H1 (cell line): ENCODE measurements at regions not wholly inside any gene's neighbourhood (a gene's known extent, or its start where the extent isn't known, plus 50 kb on each side); places are given as distances from the start of the nearest gene placed in this dataset.

Source experiments
- CTCF ChIA-PET: fragments of 300-600 bp; sonication (Branson Sonifier 250); formaldehyde crosslinking; loops from one replicate; lab custom pipeline; 2021; ENCODE audit not compliant: partially characterized antibody; lab: Charles Lee
- POLR2A ChIA-PET: fragments of 300-600 bp; sonication (Branson Sonifier 250); formaldehyde crosslinking; loops from one replicate; lab custom pipeline; 2021; ENCODE audit warnings: inconsistent platforms; ENCODE audit not compliant: partially characterized antibody; lab: Charles Lee
- DNase-seq, 2 experiments: peaks; one replicate each; pipeline versions ENCODE4 v3.0.0 to v3.0.0-alpha.2; 2010 to 2022; ENCODE audit warnings: low spot score in 2 of 2, low read depth in 1 of 2, mixed read lengths in 1 of 2
- FAIRE-seq: peaks from 2 replicates; lab custom pipeline; 2011; peaks lifted over from hg19 to GRCh38; lab: Jason Lieb, UNC
- H2AFZ ChIP-seq: 2 replicates; pipeline ENCODE4 v1.8.1; 2012; ENCODE audit warnings: low read length, inconsistent platforms
- H2AK5ac ChIP-seq: 2 replicates; pipeline ENCODE4 v1.6.1; 2013; ENCODE audit warnings: low read depth, low read length
- H2BK120ac ChIP-seq: replicated peaks from 2 replicates; pipeline ENCODE3; 2013; ENCODE audit warnings: low read depth, low read length, inconsistent platforms
- H2BK12ac ChIP-seq: 2 replicates; pipeline ENCODE4 v1.6.1; 2013; ENCODE audit warnings: low read depth, low read length
- H2BK15ac ChIP-seq: 2 replicates; pipeline ENCODE4 v1.6.1; 2013; ENCODE audit warnings: low read length
- H2BK20ac ChIP-seq: 2 replicates; pipeline ENCODE4 v1.6.1; 2013; ENCODE audit warnings: low read length
- H2BK5ac ChIP-seq: 2 replicates; pipeline ENCODE4 v1.6.1; 2013; ENCODE audit warnings: low read depth, low read length
- H3K14ac ChIP-seq: 2 replicates; pipeline ENCODE4 v1.6.1; 2013; ENCODE audit warnings: inconsistent platforms; ENCODE audit not compliant: insufficient read length
- H3K18ac ChIP-seq: 2 replicates; pipeline ENCODE4 v1.6.1; 2013; ENCODE audit warnings: low read length; ENCODE audit errors: extremely low read depth
- H3K23ac ChIP-seq: 2 replicates; pipeline ENCODE4 v1.6.1; 2013; ENCODE audit warnings: inconsistent platforms; ENCODE audit not compliant: insufficient read length
- H3K23me2 ChIP-seq: 2 replicates; pipeline ENCODE4 v1.6.1; 2013; ENCODE audit warnings: low read depth, low read length
- H3K27ac ChIP-seq: 2 replicates; pipeline ENCODE4 v1.6.1; 2011; ENCODE audit warnings: low read depth, low read length, inconsistent platforms
- H3K27me3 ChIP-seq, 4 experiments: replicated peaks in 1 of 4; 1 replicate in 1 of 4; 2 replicates in 3 of 4; pipeline versions ENCODE4 v1.6.1 to v1.8.1; 2011 to 2013; ENCODE audit warnings: low read length in 3 of 4, mild to moderate bottlenecking in 3 of 4, inconsistent platforms in 2 of 4, mixed read lengths in 2 of 4, moderate library complexity in 1 of 4; ENCODE audit not compliant: control insufficient read depth in 3 of 4, insufficient read depth in 3 of 4; ENCODE audit errors: extremely low read depth in 1 of 4
- H3K36me3 ChIP-seq, 4 experiments: 2 replicates each; pipeline versions ENCODE4 v1.6.1 to v1.8.1; 2011 to 2013; ENCODE audit warnings: mild to moderate bottlenecking in 4 of 4, low read length in 3 of 4, moderate library complexity in 2 of 4, control low read depth in 1 of 4, inconsistent platforms in 1 of 4; ENCODE audit not compliant: insufficient read depth in 4 of 4, control insufficient read depth in 2 of 4
- H3K4ac ChIP-seq: replicated peaks from 2 replicates; pipeline ENCODE3; 2013; ENCODE audit warnings: low read length, low read depth, mixed read lengths, inconsistent platforms; ENCODE audit not compliant: insufficient read length
- H3K4me1 ChIP-seq, 4 experiments: replicated peaks in 1 of 4; 1 replicate in 1 of 4; 2 replicates in 3 of 4; pipeline versions ENCODE4 v1.6.1 to v1.8.1; 2011 to 2013; ENCODE audit warnings: low read length in 3 of 4, inconsistent platforms in 2 of 4, mixed read lengths in 1 of 4; ENCODE audit not compliant: insufficient read depth in 4 of 4, control insufficient read depth in 3 of 4
- H3K4me2 ChIP-seq, 2 experiments: 2 replicates each; pipeline versions ENCODE4 v1.6.1 to v1.8.1; 2011 to 2013; ENCODE audit warnings: low read depth in 2 of 2, low read length in 2 of 2, control low read depth in 1 of 2, inconsistent platforms in 1 of 2, mild to moderate bottlenecking in 1 of 2; ENCODE audit not compliant: insufficient read depth in 1 of 2
- H3K4me3 ChIP-seq, 4 experiments: fragments of 200-600, 300-600 bp in 1 of 4; sonication (generic), shearing (Covaris generic), sonication (Bioruptor Twin) in 1 of 4; 2 replicates each; pipeline versions ENCODE4 v1.5.1 to v1.8.1; 2011 to 2016; ENCODE audit warnings: low read length in 4 of 4, low read depth in 3 of 4, control low read depth in 2 of 4, inconsistent platforms in 2 of 4, mild to moderate bottlenecking in 2 of 4, mixed read lengths in 1 of 4, moderate library complexity in 1 of 4; ENCODE audit not compliant: insufficient read depth in 2 of 4; ENCODE audit errors: extremely low read depth in 1 of 4
- H3K56ac ChIP-seq: replicated peaks from 2 replicates; pipeline ENCODE3; 2013; ENCODE audit warnings: low read depth, mild to moderate bottlenecking, mixed read lengths, low read length, inconsistent platforms; ENCODE audit not compliant: insufficient read length
- H3K79me1 ChIP-seq: 2 replicates; pipeline ENCODE4 v1.6.1; 2013; ENCODE audit warnings: low read depth, low read length, control low read depth
- H3K79me2 ChIP-seq, 2 experiments: 2 replicates each; pipeline versions ENCODE4 v1.6.1 to v1.8.1; 2012 to 2013; ENCODE audit warnings: low read length in 2 of 2, mild to moderate bottlenecking in 2 of 2, inconsistent platforms in 1 of 2; ENCODE audit not compliant: insufficient read depth in 2 of 2, control insufficient read depth in 1 of 2
- H3K9ac ChIP-seq, 4 experiments: replicated peaks in 1 of 4; 1 replicate in 1 of 4; 2 replicates in 3 of 4; pipeline versions ENCODE4 v1.6.1 to v1.8.1; 2011 to 2013; ENCODE audit warnings: low read depth in 3 of 4, low read length in 3 of 4, control low read depth in 2 of 4, mild to moderate bottlenecking in 2 of 4, moderate library complexity in 2 of 4, inconsistent platforms in 1 of 4; ENCODE audit errors: extremely low read depth in 1 of 4
- H3K9me3 ChIP-seq, 2 experiments: 2 replicates each; pipeline versions ENCODE4 v1.6.1 to v1.8.1; 2012 to 2013; ENCODE audit warnings: mild to moderate bottlenecking in 2 of 2, moderate library complexity in 2 of 2, control low read depth in 1 of 2, inconsistent platforms in 1 of 2, low read depth in 1 of 2, low read length in 1 of 2, mixed read lengths in 1 of 2; ENCODE audit not compliant: insufficient read depth in 2 of 2
- H4K20me1 ChIP-seq, 2 experiments: replicated peaks in 1 of 2; 2 replicates each; pipeline versions ENCODE3 to v1.8.1; 2011 to 2013; ENCODE audit warnings: inconsistent platforms in 2 of 2, low read length in 2 of 2, mild to moderate bottlenecking in 1 of 2; ENCODE audit not compliant: insufficient read depth in 2 of 2, control insufficient read depth in 1 of 2
- H4K5ac ChIP-seq: 2 replicates; pipeline ENCODE4 v1.6.1; 2013; ENCODE audit warnings: low read length, low read depth, mixed read lengths, inconsistent platforms; ENCODE audit not compliant: insufficient read length
- H4K8ac ChIP-seq: 2 replicates; pipeline ENCODE4 v1.8.0; 2013; ENCODE audit warnings: mild to moderate bottlenecking, moderate library complexity, low read length, inconsistent platforms; ENCODE audit not compliant: insufficient read depth; ENCODE audit errors: extremely low read depth
- H4K91ac ChIP-seq: replicated peaks from 2 replicates; pipeline ENCODE3; 2013; ENCODE audit warnings: low read length, mixed read lengths, inconsistent platforms; ENCODE audit not compliant: insufficient read length
- CREB1 ChIP-seq: IDR thresholded peaks from 2 replicates; pipeline ENCODE4 v1.6.1; 2012; ENCODE audit warnings: inconsistent platforms
- EGR1 ChIP-seq: IDR thresholded peaks from 2 replicates; pipeline ENCODE4 v1.6.1; 2011; ENCODE audit warnings: low read depth, low read length, borderline replicate concordance
- FOSL1 ChIP-seq: IDR thresholded peaks from 2 replicates; pipeline ENCODE4 v1.6.1; 2011; ENCODE audit warnings: mild to moderate bottlenecking, low read depth, low read length, moderate library complexity; ENCODE audit not compliant: insufficient read depth
- MAFK ChIP-seq: IDR thresholded peaks from 2 replicates; pipeline ENCODE4 v1.6.1; 2012; ENCODE audit warnings: low read depth, mild to moderate bottlenecking, improper control_type of control experiment, low read length
- NANOG ChIP-seq: IDR thresholded peaks from 2 replicates; pipeline ENCODE4 v1.6.1; 2011; ENCODE audit warnings: low read length, low read depth, mild to moderate bottlenecking, inconsistent platforms; ENCODE audit not compliant: insufficient read depth, poor library complexity, severe bottlenecking
- PHF8 ChIP-seq: fragments of 200-600 bp; sonication (generic); conservative IDR thresholded peaks from 2 replicates; pipeline ENCODE4 v1.7.1; 2012; ENCODE audit warnings: low read depth, mild to moderate bottlenecking, inconsistent platforms, low read length, moderate library complexity
- RFX5 ChIP-seq: IDR thresholded peaks from 2 replicates; pipeline ENCODE4 v1.6.1; 2011; ENCODE audit warnings: low read depth, low read length, improper control_type of control experiment, borderline replicate concordance
- TBP ChIP-seq: IDR thresholded peaks from 2 replicates; pipeline ENCODE4 v1.6.1; 2011; ENCODE audit warnings: low read depth, low read length, improper control_type of control experiment
- YY1 ChIP-seq: IDR thresholded peaks from 2 replicates; pipeline ENCODE4 v1.6.1; 2011; ENCODE audit warnings: low read depth, mild to moderate bottlenecking, low read length
- ZNF274 ChIP-seq: IDR thresholded peaks from 2 replicates; pipeline ENCODE4 v1.7.0; 2012; ENCODE audit warnings: low read length, borderline replicate concordance; ENCODE audit errors: extremely low read depth
- WGBS, 2 experiments: shearing (Covaris generic) in 1 of 2; methylation state at CpG; one replicate each; pipeline versions ENCODE4 v1.1.6 to v1.1.7; 2013 to 2015; ENCODE audit warnings: low lambda C conversion rate in 2 of 2, mixed read lengths in 2 of 2, inconsistent platforms in 1 of 2, low coverage in 1 of 2, missing lambda C conversion rate in 1 of 2; ENCODE audit not compliant: insufficient replicate concordance in 2 of 2, insufficient coverage in 1 of 2, insufficient read length in 1 of 2; ENCODE audit errors: extremely low coverage in 1 of 2, missing lambda C conversion rate in 1 of 2; 5-methylcytosine and 5-hydroxymethylcytosine counted together
- TF ChIP-seq, protein P1 (sequence below), 3 experiments: IDR thresholded peaks; 1 replicate in 2 of 3; 2 replicates in 1 of 3; pipeline versions ENCODE4 v1.5.1 to v1.6.1; 2011; ENCODE audit warnings: low read length in 3 of 3, mild to moderate bottlenecking in 3 of 3, inconsistent platforms in 2 of 3, low read depth in 1 of 3, moderate library complexity in 1 of 3; ENCODE audit not compliant: insufficient read depth in 1 of 3; ENCODE audit errors: control extremely low read depth in 1 of 3

GRCh38 chr4:17169699-17170098, 271.3 kb upstream of the LDB2 start:
- no peak overlapping the region for H4K5ac ChIP-seq
- no peak overlapping the region for H3K9ac ChIP-seq
- peaks cover 0 to 6% (median 1%) of the 10 kb centered on the region in 4 experiments; a peak in 3 of 7 replicates for H3K4me1 ChIP-seq
- DNase-seq (no peak), FAIRE-seq (no peak)
- no peak for TF ChIP-seq ZNF274
- TF ChIP-seq NANOG: no peak
- no peak for TF ChIP-seq CREB1
- no peak for TF ChIP-seq TBP
- TF ChIP-seq FOSL1: no peak
- no peak for TF ChIP-seq YY1
- no peak for TF ChIP-seq PHF8
- TF ChIP-seq RFX5: no peak
- TF ChIP-seq, protein P1, sequence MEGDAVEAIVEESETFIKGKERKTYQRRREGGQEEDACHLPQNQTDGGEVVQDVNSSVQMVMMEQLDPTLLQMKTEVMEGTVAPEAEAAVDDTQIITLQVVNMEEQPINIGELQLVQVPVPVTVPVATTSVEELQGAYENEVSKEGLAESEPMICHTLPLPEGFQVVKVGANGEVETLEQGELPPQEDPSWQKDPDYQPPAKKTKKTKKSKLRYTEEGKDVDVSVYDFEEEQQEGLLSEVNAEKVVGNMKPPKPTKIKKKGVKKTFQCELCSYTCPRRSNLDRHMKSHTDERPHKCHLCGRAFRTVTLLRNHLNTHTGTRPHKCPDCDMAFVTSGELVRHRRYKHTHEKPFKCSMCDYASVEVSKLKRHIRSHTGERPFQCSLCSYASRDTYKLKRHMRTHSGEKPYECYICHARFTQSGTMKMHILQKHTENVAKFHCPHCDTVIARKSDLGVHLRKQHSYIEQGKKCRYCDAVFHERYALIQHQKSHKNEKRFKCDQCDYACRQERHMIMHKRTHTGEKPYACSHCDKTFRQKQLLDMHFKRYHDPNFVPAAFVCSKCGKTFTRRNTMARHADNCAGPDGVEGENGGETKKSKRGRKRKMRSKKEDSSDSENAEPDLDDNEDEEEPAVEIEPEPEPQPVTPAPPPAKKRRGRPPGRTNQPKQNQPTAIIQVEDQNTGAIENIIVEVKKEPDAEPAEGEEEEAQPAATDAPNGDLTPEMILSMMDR (IDR thresholded peaks at IDR 0.05; ENCODE audit: control extremely low read depth in 1 of 3, insufficient read depth in 1 of 3, low read depth in 1 of 3, low read length in 3 of 3): no peak
- no peak for TF ChIP-seq MAFK
- no peak for TF ChIP-seq EGR1
- no peak overlapping the region for H3K4me2 ChIP-seq
- no peak overlapping the region for H3K4me3 ChIP-seq
- no peaks in the 10 kb centered on the region for H3K79me2 ChIP-seq
- H3K4ac ChIP-seq: no peak overlapping the region
- H3K9me3 ChIP-seq: no peaks in the 10 kb centered on the region
- H3K56ac ChIP-seq: no peak overlapping the region
- no peak overlapping the region for H4K91ac ChIP-seq
- 86% methylated on average over 1 of the region's 1 CpG; no CpG with 5 or more reads in 1 of the 2 experiments for WGBS, 2 experiments
- no peak overlapping the region for H3K14ac ChIP-seq
- ChIA-PET CTCF (interaction anchor here (0.6 to 1.3 kb wide), 5 partner anchors 145 to 276 kb away, joined by 3 to 4 read pairs (median 3); no protein-coding TSS in a partner anchor), POLR2A (no interaction called here)
- H3K27ac ChIP-seq: no peak overlapping the region
- no peaks in the 10 kb centered on the region for H3K79me1 ChIP-seq
- no peaks in the 10 kb centered on the region for H4K20me1 ChIP-seq
- H3K18ac ChIP-seq: no peak overlapping the region
- H2BK120ac ChIP-seq: no peak overlapping the region
- no peak overlapping the region for H2BK12ac ChIP-seq
- no peak overlapping the region for H2BK5ac ChIP-seq
- no peak overlapping the region for H2BK15ac ChIP-seq
- no peaks in the 10 kb centered on the region for H3K23me2 ChIP-seq
- no peak overlapping the region for H4K8ac ChIP-seq
- no peak overlapping the region for H3K23ac ChIP-seq
- no peak overlapping the region for H2AK5ac ChIP-seq
- no peak overlapping the region for H2BK20ac ChIP-seq
- H3K27me3 ChIP-seq: peaks cover 0 to 6% (median 2%) of the 10 kb centered on the region in 4 experiments; a peak in 3 of 7 replicates
- H3K36me3 ChIP-seq: no peaks in the 10 kb centered on the region
- H2AFZ ChIP-seq: no peak overlapping the region
